Glutamatergic neuron (in vitro differentiated cells): ENCODE measurements at regions not wholly inside any gene's neighbourhood (a gene's known extent, or its start where the extent isn't known, plus 50 kb on each side); places are given as distances from the start of the nearest gene placed in this dataset.
A peak's percentile ranks its signal among the peaks of the same experiment; 100 is the strongest.

Experiments
- DNase-seq: peaks from one replicate; pipeline ENCODE4 v3.0.0; 2022
- H3K27ac Mint-ChIP-seq: one replicate; pipeline ENCODE4 v1.8.0; 2020; ENCODE audit warnings: mild to moderate bottlenecking, mixed read lengths, inconsistent platforms; ENCODE audit not compliant: unreplicated experiment
- H3K27me3 Mint-ChIP-seq: one replicate; pipeline ENCODE4 v1.8.0; 2020; ENCODE audit warnings: mild to moderate bottlenecking, moderate library complexity, mixed read lengths, inconsistent platforms; ENCODE audit not compliant: unreplicated experiment
- H3K36me3 Mint-ChIP-seq: one replicate; pipeline ENCODE4 v1.8.0; 2020; ENCODE audit warnings: mild to moderate bottlenecking, mixed read lengths, inconsistent platforms; ENCODE audit not compliant: unreplicated experiment
- H3K4me1 Mint-ChIP-seq: one replicate; pipeline ENCODE4 v1.8.0; 2020; ENCODE audit warnings: mild to moderate bottlenecking, low read depth, mixed read lengths, inconsistent platforms; ENCODE audit not compliant: unreplicated experiment
- H3K4me3 Mint-ChIP-seq: one replicate; pipeline ENCODE4 v1.8.0; 2020; ENCODE audit warnings: mild to moderate bottlenecking, mixed read lengths, inconsistent platforms; ENCODE audit not compliant: unreplicated experiment
- H3K9me3 Mint-ChIP-seq: one replicate; pipeline ENCODE4 v1.8.0; 2020; ENCODE audit warnings: mild to moderate bottlenecking, moderate library complexity, mixed read lengths, inconsistent platforms; ENCODE audit not compliant: unreplicated experiment
- TF ChIP-seq, protein P1 (sequence below): fragments of 200-600 bp; sonication (generic); IDR thresholded peaks from one replicate; pipeline ENCODE4 v1.5.0; 2021; ENCODE audit not compliant: partially characterized antibody, unreplicated experiment

DNA sequence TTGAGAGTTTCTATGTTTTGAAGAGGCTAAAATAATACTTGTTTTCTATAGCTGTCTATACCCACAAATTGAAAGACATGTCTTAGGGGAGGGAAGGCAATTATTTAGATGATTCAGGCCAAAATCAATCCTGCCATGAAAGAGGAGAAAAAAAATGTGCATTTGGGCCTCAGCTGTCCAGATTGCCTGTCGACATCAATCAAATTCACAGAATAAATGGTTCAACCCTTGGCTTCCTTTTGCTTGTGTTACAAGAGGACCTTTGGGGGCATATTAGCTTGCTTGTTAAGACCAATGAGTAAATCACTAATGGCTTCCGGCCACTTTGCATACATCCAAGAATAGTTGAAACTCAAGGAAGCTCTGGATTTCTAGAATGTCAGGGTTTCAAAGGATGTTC is 900.8 kb upstream of the CELF4 start:
- peaks cover 3% of the 10 kb centered on the region for H3K27me3 Mint-ChIP-seq
- no peak overlapping the region for H3K4me3 Mint-ChIP-seq
- H3K27ac Mint-ChIP-seq = no peak overlapping the region
- TF ChIP-seq, protein P1, sequence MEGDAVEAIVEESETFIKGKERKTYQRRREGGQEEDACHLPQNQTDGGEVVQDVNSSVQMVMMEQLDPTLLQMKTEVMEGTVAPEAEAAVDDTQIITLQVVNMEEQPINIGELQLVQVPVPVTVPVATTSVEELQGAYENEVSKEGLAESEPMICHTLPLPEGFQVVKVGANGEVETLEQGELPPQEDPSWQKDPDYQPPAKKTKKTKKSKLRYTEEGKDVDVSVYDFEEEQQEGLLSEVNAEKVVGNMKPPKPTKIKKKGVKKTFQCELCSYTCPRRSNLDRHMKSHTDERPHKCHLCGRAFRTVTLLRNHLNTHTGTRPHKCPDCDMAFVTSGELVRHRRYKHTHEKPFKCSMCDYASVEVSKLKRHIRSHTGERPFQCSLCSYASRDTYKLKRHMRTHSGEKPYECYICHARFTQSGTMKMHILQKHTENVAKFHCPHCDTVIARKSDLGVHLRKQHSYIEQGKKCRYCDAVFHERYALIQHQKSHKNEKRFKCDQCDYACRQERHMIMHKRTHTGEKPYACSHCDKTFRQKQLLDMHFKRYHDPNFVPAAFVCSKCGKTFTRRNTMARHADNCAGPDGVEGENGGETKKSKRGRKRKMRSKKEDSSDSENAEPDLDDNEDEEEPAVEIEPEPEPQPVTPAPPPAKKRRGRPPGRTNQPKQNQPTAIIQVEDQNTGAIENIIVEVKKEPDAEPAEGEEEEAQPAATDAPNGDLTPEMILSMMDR = no peak
- no peak for DNase-seq
- H3K4me1 Mint-ChIP-seq = peaks cover 3% of the 10 kb centered on the region
- no peaks in the 10 kb centered on the region for H3K9me3 Mint-ChIP-seq
- H3K36me3 Mint-ChIP-seq = no peaks in the 10 kb centered on the region

DNA sequence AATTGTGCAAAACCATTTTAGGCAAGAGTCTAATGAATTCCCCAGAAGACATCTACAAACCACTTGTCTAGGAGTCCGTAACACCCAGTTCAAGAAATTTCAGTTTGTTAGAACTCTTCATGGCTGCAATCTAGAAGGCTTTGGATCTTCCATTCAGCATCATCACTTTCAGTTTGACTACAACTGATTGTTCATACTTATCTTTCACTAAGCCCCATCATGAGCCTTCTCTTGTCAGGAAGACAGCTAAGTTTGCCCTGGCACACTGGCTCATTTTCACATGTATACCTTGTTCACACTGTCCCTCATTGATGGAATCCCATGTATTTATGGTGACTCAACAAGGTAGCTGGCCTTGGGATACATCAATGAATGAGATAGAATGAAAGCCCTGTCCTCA is 898.4 kb upstream of the CELF4 start:
- Mint-ChIP-seq H3K27me3 (peaks cover 3% of the 10 kb centered on the region), H3K4me1 (peaks cover 8% of the 10 kb centered on the region), H3K36me3 (no peaks in the 10 kb centered on the region), H3K9me3 (no peaks in the 10 kb centered on the region), H3K4me3 (no peak overlapping the region), H3K27ac (no peak overlapping the region)
- DNase-seq = no peak
- TF ChIP-seq, protein P1 = no peak

GRCh38 chr18:38460657-38461056 is 895.1 kb upstream of the CELF4 start:
- peaks cover 3% of the 10 kb centered on the region for H3K27me3 Mint-ChIP-seq
- TF ChIP-seq, protein P1 = no peak
- H3K4me1 Mint-ChIP-seq = peaks cover 29% of the 10 kb centered on the region
- no peaks in the 10 kb centered on the region for H3K9me3 Mint-ChIP-seq
- no peaks in the 10 kb centered on the region for H3K36me3 Mint-ChIP-seq
- no peak for DNase-seq
- no peak overlapping the region for H3K27ac Mint-ChIP-seq
- H3K4me3 Mint-ChIP-seq = no peak overlapping the region

- TF ChIP-seq, protein P1 = no peak
- Mint-ChIP-seq H3K36me3 (no peaks in the 10 kb centered on the region), H3K27ac (no peak overlapping the region), H3K4me1 (peaks cover 39% of the 10 kb centered on the region), H3K27me3 (peaks cover 3% of the 10 kb centered on the region), H3K9me3 (peaks cover 2% of the 10 kb centered on the region), H3K4me3 (no peak overlapping the region)
- no peak for DNase-seq
Observed at GRCh38 chr18:38459131-38459994, 893.8 kb upstream of the CELF4 start.

GRCh38 chr18:38458698-38459097 is 893.1 kb upstream of the CELF4 start:
- H3K4me1 Mint-ChIP-seq = peaks cover 39% of the 10 kb centered on the region
- no peak for DNase-seq
- peaks cover 3% of the 10 kb centered on the region for H3K27me3 Mint-ChIP-seq
- TF ChIP-seq, protein P1 = no peak
- no peak overlapping the region for H3K4me3 Mint-ChIP-seq
- H3K27ac Mint-ChIP-seq = peak overlapping the region; percentile 6
- no peaks in the 10 kb centered on the region for H3K36me3 Mint-ChIP-seq
- peaks cover 2% of the 10 kb centered on the region for H3K9me3 Mint-ChIP-seq
